CD14-positive monocyte (primary cell): ENCODE measurements at regions not wholly inside any gene's neighbourhood (a gene's known extent, or its start where the extent isn't known, plus 50 kb on each side); places are given as distances from the start of the nearest gene placed in this dataset.

ENCODE experiments used
- DNase-seq, 3 donors: peaks; one replicate each; pipeline ENCODE4 v3.0.0-alpha.2; 2011 to 2022
- H2AFZ ChIP-seq: 2 replicates; pipeline ENCODE4 v1.6.0; 2012; ENCODE audit warnings: mild to moderate bottlenecking, low read depth, low read length, inconsistent platforms; ENCODE audit not compliant: insufficient read depth, poor library complexity, severe bottlenecking
- H3K27ac ChIP-seq, 2 donors: 1 replicate in 1 of 2; 2 replicates in 1 of 2; pipeline ENCODE4 v1.5.1; 2012 to 2013; ENCODE audit warnings: low read length in 2 of 2, control low read depth in 1 of 2, inconsistent platforms in 1 of 2, low read depth in 1 of 2, mild to moderate bottlenecking in 1 of 2
- H3K27me3 ChIP-seq, 2 donors: one replicate each; pipeline versions ENCODE4 v1.6.0 to v1.6.1; 2011 to 2013; ENCODE audit warnings: low read length in 2 of 2; ENCODE audit not compliant: control insufficient read depth in 2 of 2, insufficient read depth in 2 of 2
- H3K36me3 ChIP-seq, 2 donors: replicated peaks in 1 of 2; 1 replicate in 1 of 2; 2 replicates in 1 of 2; pipeline versions ENCODE4 v1.5.1 to v1.6.1; 2012 to 2013; ENCODE audit warnings: low read length in 2 of 2, control low read depth in 1 of 2, inconsistent platforms in 1 of 2, mild to moderate bottlenecking in 1 of 2; ENCODE audit not compliant: insufficient read depth in 2 of 2, control insufficient read depth in 1 of 2
- H3K4me1 ChIP-seq, 2 donors: 1 replicate in 1 of 2; 2 replicates in 1 of 2; pipeline versions ENCODE4 v1.5.1 to v1.6.1; 2012 to 2013; ENCODE audit warnings: low read length in 2 of 2, control low read depth in 1 of 2, inconsistent platforms in 1 of 2, mild to moderate bottlenecking in 1 of 2, moderate library complexity in 1 of 2; ENCODE audit not compliant: insufficient read depth in 2 of 2, control insufficient read depth in 1 of 2
- H3K4me2 ChIP-seq: replicated peaks from 2 replicates; pipeline ENCODE3; 2012; ENCODE audit warnings: low read length, moderate library complexity, mild to moderate bottlenecking; ENCODE audit not compliant: poor library complexity, severe bottlenecking; ENCODE audit errors: extremely low read depth
- H3K4me3 ChIP-seq, 3 experiments: fragments of 200-600 bp in 1 of 3; sonication (generic) in 1 of 3; replicated peaks in 1 of 3; 1 replicate in 2 of 3; 2 replicates in 1 of 3; pipeline ENCODE4 v1.5.1; 2011 to 2013; ENCODE audit warnings: low read length in 3 of 3, mild to moderate bottlenecking in 3 of 3, control low read depth in 2 of 3, low read depth in 2 of 3, inconsistent platforms in 1 of 3, moderate library complexity in 1 of 3
- H3K79me2 ChIP-seq: 2 replicates; pipeline ENCODE4 v1.6.0; 2012; ENCODE audit warnings: mild to moderate bottlenecking, control low read depth, inconsistent platforms, low read length, moderate library complexity; ENCODE audit not compliant: insufficient read depth
- H3K9ac ChIP-seq: 2 replicates; pipeline ENCODE4 v1.6.0; 2017; ENCODE audit warnings: low read length, mild to moderate bottlenecking; ENCODE audit not compliant: insufficient read depth, poor library complexity, severe bottlenecking
- H3K9me3 ChIP-seq, 2 donors: replicated peaks in 1 of 2; 1 replicate in 1 of 2; 2 replicates in 1 of 2; pipeline versions ENCODE4 v1.5.1 to v1.6.1; 2012 to 2013; ENCODE audit warnings: low read length in 2 of 2, control low read depth in 1 of 2; ENCODE audit not compliant: control insufficient read depth in 1 of 2, insufficient read depth in 1 of 2
- H4K20me1 ChIP-seq: 2 replicates; pipeline ENCODE4 v1.6.0; 2012; ENCODE audit warnings: mild to moderate bottlenecking, low read length, control low read depth, moderate library complexity; ENCODE audit not compliant: insufficient read depth
- H3K27ac Mint-ChIP-seq, 7 donors: one replicate each; pipeline ENCODE4 v1.8.0; 2020; ENCODE audit warnings: mild to moderate bottlenecking in 7 of 7, mixed read lengths in 7 of 7, moderate library complexity in 6 of 7, inconsistent platforms in 2 of 7
- H3K27me3 Mint-ChIP-seq, 3 donors: one replicate each; pipeline ENCODE4 v1.8.0; 2021 to 2022; ENCODE audit warnings: low read depth in 3 of 3, mild to moderate bottlenecking in 3 of 3, mixed read lengths in 3 of 3, moderate library complexity in 3 of 3, inconsistent platforms in 1 of 3
- H3K36me3 Mint-ChIP-seq, 2 donors: one replicate each; pipeline ENCODE4 v1.8.0; 2020; ENCODE audit warnings: mixed read lengths in 2 of 2, inconsistent platforms in 1 of 2, mild to moderate bottlenecking in 1 of 2
- H3K4me1 Mint-ChIP-seq: one replicate; pipeline ENCODE4 v1.8.0; 2020; ENCODE audit warnings: mild to moderate bottlenecking, mixed read lengths
- H3K4me3 Mint-ChIP-seq, 2 donors: one replicate each; pipeline ENCODE4 v1.8.0; 2020; ENCODE audit warnings: mild to moderate bottlenecking in 2 of 2, mixed read lengths in 2 of 2, moderate library complexity in 1 of 2
- H3K9me3 Mint-ChIP-seq, 7 donors: one replicate each; pipeline ENCODE4 v1.8.0; 2020 to 2022; ENCODE audit warnings: mixed read lengths in 7 of 7, mild to moderate bottlenecking in 6 of 7, moderate library complexity in 6 of 7, inconsistent platforms in 2 of 7
- CTCF ChIP-seq: fragments of 200-600 bp; IDR thresholded peaks from one replicate; pipeline ENCODE4 v1.8.0; 2022; ENCODE audit warnings: antibody characterized with exemption, mild to moderate bottlenecking
- WGBS: methylation state at CpG from one replicate; pipeline ENCODE4 v1.1.5; 2013; ENCODE audit warnings: missing lambda C conversion rate; ENCODE audit not compliant: insufficient coverage; 5-methylcytosine and 5-hydroxymethylcytosine counted together
- intact Hi-C, 2 donors: fragments of 100-400 bp; cut with micrococcal nuclease; formaldehyde crosslinking; loops; one replicate each; pipeline versions ENCODE4 v1.15.0 to v1.15.1; 2023

GRCh38 chr6:140816681-140817080 lies 1316.0 kb upstream of the GJE1 start:
- Histone ChIP-seq H3K79me2 (no peaks in the 10 kb centered on the region), H4K20me1 (no peaks in the 10 kb centered on the region), H2AFZ (no peak overlapping the region), H3K4me3 (no peak overlapping the region), H3K9me3 (no peaks in the 10 kb centered on the region), H3K4me2 (no peak overlapping the region), H3K27me3 (no peaks in the 10 kb centered on the region), H3K36me3 (no peaks in the 10 kb centered on the region), H3K27ac (no peak overlapping the region), H3K9ac (no peak overlapping the region), H3K4me1 (no peaks in the 10 kb centered on the region)
- no peak overlapping the region for H3K4me3 Mint-ChIP-seq
- H3K36me3 Mint-ChIP-seq = no peaks in the 10 kb centered on the region
- WGBS = no CpG with 5 or more reads among the region's 3 CpGs
- intact Hi-C loops = no loop called here
- H3K9me3 Mint-ChIP-seq = peaks cover 0 to 3% (median 0%) of the 10 kb centered on the region in 7 donors
- no peak overlapping the region for H3K27ac Mint-ChIP-seq
- no peaks in the 10 kb centered on the region for H3K27me3 Mint-ChIP-seq
- DNase-seq = no peak
- H3K4me1 Mint-ChIP-seq = no peaks in the 10 kb centered on the region
- TF ChIP-seq CTCF = no peak

- H3K4me1 Mint-ChIP-seq = no peaks in the 10 kb centered on the region
- H3K27ac Mint-ChIP-seq = no peak overlapping the region
- Histone ChIP-seq H3K4me1 (no peaks in the 10 kb centered on the region), H3K4me2 (no peak overlapping the region), H3K9ac (no peak overlapping the region), H4K20me1 (no peaks in the 10 kb centered on the region), H3K4me3 (no peak overlapping the region), H2AFZ (no peak overlapping the region), H3K27me3 (no peaks in the 10 kb centered on the region), H3K27ac (no peak overlapping the region), H3K9me3 (peaks cover 6 to 8% of the 10 kb centered on the region in 2 donors), H3K36me3 (no peaks in the 10 kb centered on the region), H3K79me2 (no peaks in the 10 kb centered on the region)
- H3K4me3 Mint-ChIP-seq = no peak overlapping the region
- no peaks in the 10 kb centered on the region for H3K36me3 Mint-ChIP-seq
- intact Hi-C loops = no loop called here
- DNase-seq = no peak
- peaks cover 0 to 7% (median 4%) of the 10 kb centered on the region in 7 donors for H3K9me3 Mint-ChIP-seq
- no CpG with 5 or more reads among the region's 2 CpGs for WGBS
- TF ChIP-seq CTCF = no peak
- peaks cover 0 to 2% (median 1%) of the 10 kb centered on the region in 3 donors for H3K27me3 Mint-ChIP-seq
Measured at GRCh38 chr6:140812636-140813035, 1320.1 kb upstream of the GJE1 start.
